MV-4-11 (cell line): ENCODE measurements at regions not wholly inside any gene's neighbourhood (a gene's known extent, or its start where the extent isn't known, plus 50 kb on each side); places are given as distances from the start of the nearest gene placed in this dataset.
"Not testable (repeated sequence)": the region's sequence is repeated elsewhere in the genome, so short reads cannot be mapped to it uniquely, and the experiment has no call there.

Experiments
- DNase-seq: peaks from one replicate; lab custom pipeline; 2025; lab: John Stamatoyannopoulos, UW

GRCh38 chr9:25261445-25261844, 416.8 kb downstream of the TUSC1 start:
- no peak for DNase-seq

- no peak for DNase-seq
Measured at GRCh38 chr9:25260046-25260445, 418.2 kb downstream of the TUSC1 start.

GRCh38 chr9:25255216-25255615, 423.0 kb downstream of the TUSC1 start:
- DNase-seq: no peak

- no peak for DNase-seq
Measured at GRCh38 chr9:25254051-25254450, 424.2 kb downstream of the TUSC1 start.

GRCh38 chr9:25241421-25241820, 436.8 kb downstream of the TUSC1 start:
- DNase-seq: no peak

GRCh38 chr9:25226901-25227686, 451.1 kb downstream of the TUSC1 start:
- DNase-seq: no peak

- no peak for DNase-seq
Measured at GRCh38 chr9:25225938-25226760, 452.1 kb downstream of the TUSC1 start.

GRCh38 chr9:25224996-25225395, 453.2 kb downstream of the TUSC1 start:
- no peak for DNase-seq

GRCh38 chr9:25224309-25224708, 453.9 kb downstream of the TUSC1 start:
- DNase-seq: no peak

GRCh38 chr9:25212361-25212760, 465.9 kb downstream of the TUSC1 start:
- DNase-seq: no peak

GRCh38 chr9:25207402-25208195, 470.6 kb downstream of the TUSC1 start:
- no peak for DNase-seq

GRCh38 chr9:25206027-25206426, 472.2 kb downstream of the TUSC1 start:
- DNase-seq: no peak

- no peak for DNase-seq
Measured at GRCh38 chr9:25205285-25205684, 473.0 kb downstream of the TUSC1 start.

GRCh38 chr9:25177858-25178257, 500.4 kb downstream of the TUSC1 start:
- DNase-seq: no peak

- no peak for DNase-seq
Measured at GRCh38 chr9:25129537-25129936, 548.7 kb downstream of the TUSC1 start.

- DNase-seq: no peak
Measured at GRCh38 chr9:25121811-25122210, 556.4 kb downstream of the TUSC1 start.

GRCh38 chr9:25119041-25119440, 559.2 kb downstream of the TUSC1 start:
- no peak for DNase-seq

GRCh38 chr9:25117791-25118190, 560.5 kb downstream of the TUSC1 start:
- no peak for DNase-seq

GRCh38 chr9:25102204-25102603, 556.5 kb upstream of the IZUMO3 start:
- DNase-seq: not testable (repeated sequence)

GRCh38 chr9:25094518-25094917, 548.8 kb upstream of the IZUMO3 start:
- no peak for DNase-seq

- DNase-seq: no peak
Measured at GRCh38 chr9:25078202-25078601, 532.5 kb upstream of the IZUMO3 start.

GRCh38 chr9:25048098-25048724, 502.5 kb upstream of the IZUMO3 start:
- no peak for DNase-seq
